ENCODE measurements at regions not wholly inside any gene's neighbourhood (a gene's known extent, or its start where the extent isn't known, plus 50 kb on each side); places are given as distances from the start of the nearest gene placed in this dataset.

DNA sequence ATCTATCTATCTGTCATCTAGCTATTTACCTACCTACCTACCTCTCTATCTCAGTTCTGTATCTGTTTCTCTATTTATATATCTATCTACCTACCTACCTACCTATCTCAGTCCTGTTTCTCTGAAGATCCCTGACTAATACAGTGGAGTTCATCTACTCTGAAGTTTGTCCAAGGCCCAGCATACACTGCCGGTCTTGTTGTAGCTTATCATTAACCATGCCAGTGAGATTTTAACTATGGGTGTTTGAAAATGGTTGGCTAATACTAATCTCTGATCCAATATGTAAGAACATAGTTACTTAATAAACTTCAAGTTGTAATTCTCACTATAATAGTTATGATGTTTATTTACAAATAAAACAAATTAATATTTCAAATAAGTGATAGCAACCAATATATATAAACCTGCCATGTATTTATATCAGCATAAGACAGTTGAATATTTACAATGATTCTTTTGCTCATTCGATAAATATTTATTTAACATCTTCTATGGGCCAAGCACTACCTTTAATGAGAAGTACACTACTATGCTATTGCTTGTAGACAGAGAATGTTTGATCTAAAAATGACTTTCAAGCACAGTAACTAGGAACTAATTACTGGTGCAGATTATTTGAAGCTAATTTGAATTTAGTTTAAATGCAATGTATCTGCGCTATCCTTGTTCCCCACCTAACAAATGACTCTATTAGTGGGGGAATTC, 242.1 kb downstream of the KLF5 start:
- TF ChIP-seq FOXP2 (optimal IDR thresholded peaks at IDR 0.05; ENCODE audit: borderline replicate concordance, extremely low read depth, extremely low read length, insufficient read depth) = no peak
- TF ChIP-seq POLR2AphosphoS5 (IDR thresholded peaks at IDR 0.05; ENCODE audit: low read depth, low read length) = no peak
- no peak for TF ChIP-seq SIN3A (IDR thresholded peaks at IDR 0.05; ENCODE audit: borderline replicate concordance, insufficient read depth, low read length)
- TF ChIP-seq TAF1 (IDR thresholded peaks at IDR 0.05; ENCODE audit: borderline replicate concordance, insufficient read depth, low read length) = no peak
- TF ChIP-seq, protein P1, sequence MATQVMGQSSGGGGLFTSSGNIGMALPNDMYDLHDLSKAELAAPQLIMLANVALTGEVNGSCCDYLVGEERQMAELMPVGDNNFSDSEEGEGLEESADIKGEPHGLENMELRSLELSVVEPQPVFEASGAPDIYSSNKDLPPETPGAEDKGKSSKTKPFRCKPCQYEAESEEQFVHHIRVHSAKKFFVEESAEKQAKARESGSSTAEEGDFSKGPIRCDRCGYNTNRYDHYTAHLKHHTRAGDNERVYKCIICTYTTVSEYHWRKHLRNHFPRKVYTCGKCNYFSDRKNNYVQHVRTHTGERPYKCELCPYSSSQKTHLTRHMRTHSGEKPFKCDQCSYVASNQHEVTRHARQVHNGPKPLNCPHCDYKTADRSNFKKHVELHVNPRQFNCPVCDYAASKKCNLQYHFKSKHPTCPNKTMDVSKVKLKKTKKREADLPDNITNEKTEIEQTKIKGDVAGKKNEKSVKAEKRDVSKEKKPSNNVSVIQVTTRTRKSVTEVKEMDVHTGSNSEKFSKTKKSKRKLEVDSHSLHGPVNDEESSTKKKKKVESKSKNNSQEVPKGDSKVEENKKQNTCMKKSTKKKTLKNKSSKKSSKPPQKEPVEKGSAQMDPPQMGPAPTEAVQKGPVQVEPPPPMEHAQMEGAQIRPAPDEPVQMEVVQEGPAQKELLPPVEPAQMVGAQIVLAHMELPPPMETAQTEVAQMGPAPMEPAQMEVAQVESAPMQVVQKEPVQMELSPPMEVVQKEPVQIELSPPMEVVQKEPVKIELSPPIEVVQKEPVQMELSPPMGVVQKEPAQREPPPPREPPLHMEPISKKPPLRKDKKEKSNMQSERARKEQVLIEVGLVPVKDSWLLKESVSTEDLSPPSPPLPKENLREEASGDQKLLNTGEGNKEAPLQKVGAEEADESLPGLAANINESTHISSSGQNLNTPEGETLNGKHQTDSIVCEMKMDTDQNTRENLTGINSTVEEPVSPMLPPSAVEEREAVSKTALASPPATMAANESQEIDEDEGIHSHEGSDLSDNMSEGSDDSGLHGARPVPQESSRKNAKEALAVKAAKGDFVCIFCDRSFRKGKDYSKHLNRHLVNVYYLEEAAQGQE (IDR thresholded peaks at IDR 0.05; ENCODE audit: insufficient read depth in 1 of 2, low read depth in 2 of 2, low read length in 2 of 2) = no peak

DNA sequence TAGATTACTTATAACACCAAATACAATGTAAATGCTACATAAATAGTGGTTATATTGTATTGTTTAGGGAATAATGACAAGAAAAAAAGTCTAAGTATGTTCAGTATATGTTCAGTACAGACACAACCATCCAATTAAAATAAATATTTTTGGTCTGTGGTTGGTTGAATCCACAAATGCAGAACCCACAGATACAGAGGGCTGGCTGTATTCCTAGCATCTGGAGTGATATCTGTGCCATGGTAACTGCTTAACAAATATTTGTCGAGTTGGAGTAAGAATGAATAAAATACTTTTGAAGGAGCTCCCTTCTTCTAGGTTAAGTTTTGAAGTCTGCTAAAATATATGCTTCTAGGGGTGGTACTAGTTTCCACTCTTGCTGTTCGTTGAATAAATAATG, 241.0 kb downstream of the KLF5 start:
- TF ChIP-seq SIN3A (IDR thresholded peaks at IDR 0.05; ENCODE audit: borderline replicate concordance, insufficient read depth, low read length) = no peak

DNA sequence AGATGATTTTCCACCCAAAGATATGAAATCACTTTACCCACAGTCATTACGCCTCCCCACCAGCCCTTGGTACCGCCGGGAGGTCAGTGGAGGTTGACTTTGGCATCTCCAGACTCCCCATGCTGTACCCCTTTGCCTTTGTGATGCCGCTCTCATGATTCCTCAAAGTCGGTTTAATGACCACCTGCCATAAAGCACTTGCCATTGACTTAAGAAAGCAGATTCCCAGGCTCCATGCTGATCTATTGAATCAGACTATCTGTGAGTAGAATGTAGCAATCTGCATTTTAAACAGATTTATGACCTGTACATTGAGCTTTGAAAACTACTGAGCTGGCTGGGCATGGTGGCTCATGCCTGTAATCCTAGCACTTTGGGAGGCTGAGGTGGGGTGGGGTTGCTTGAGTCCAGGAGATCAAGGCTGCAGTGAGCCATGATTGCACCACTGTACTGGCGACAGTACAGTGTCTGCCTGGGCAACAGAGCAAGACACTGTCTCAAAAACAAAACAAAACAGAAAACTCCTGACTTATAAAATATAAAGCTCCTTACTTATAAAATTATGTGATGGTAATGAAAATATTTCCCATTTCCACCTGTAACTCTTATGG, 235.2 kb downstream of the KLF5 start:
- TF ChIP-seq SIN3A (IDR thresholded peaks at IDR 0.05; ENCODE audit: borderline replicate concordance, insufficient read depth, low read length) (no peak), TAF1 (IDR thresholded peaks at IDR 0.05; ENCODE audit: borderline replicate concordance, insufficient read depth, low read length) (no peak), POLR2AphosphoS5 (IDR thresholded peaks at IDR 0.05; ENCODE audit: low read depth, low read length) (no peak), FOXP2 (optimal IDR thresholded peaks at IDR 0.05; ENCODE audit: borderline replicate concordance, extremely low read depth, extremely low read length, insufficient read depth) (no peak)
- TF ChIP-seq, protein P1 (IDR thresholded peaks at IDR 0.05; ENCODE audit: insufficient read depth in 1 of 2, low read depth in 2 of 2, low read length in 2 of 2) = no peak

DNA sequence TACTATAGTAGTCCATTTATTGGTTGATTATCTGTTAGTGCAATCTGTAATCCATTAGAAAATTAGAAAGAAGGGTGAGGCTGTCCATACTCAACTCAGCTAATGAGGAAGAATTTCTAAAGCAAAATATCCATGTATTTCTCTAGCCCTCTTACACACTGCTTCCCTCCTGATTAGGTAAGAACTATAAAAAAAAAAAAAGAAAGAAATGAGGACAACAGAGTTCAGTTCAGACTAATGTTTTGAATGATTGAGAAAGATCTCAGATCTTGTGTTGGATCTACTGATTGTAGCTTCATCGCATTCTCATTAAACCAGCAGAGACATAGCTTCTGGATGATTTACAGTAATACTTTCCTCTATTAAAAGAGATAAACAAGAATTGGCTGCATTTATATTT, 233.3 kb downstream of the KLF5 start:
- TF ChIP-seq, protein P1 (IDR thresholded peaks at IDR 0.05; ENCODE audit: insufficient read depth in 1 of 2, low read depth in 2 of 2, low read length in 2 of 2) = no peak
- TF ChIP-seq SIN3A (IDR thresholded peaks at IDR 0.05; ENCODE audit: borderline replicate concordance, insufficient read depth, low read length) (no peak), POLR2AphosphoS5 (IDR thresholded peaks at IDR 0.05; ENCODE audit: low read depth, low read length) (no peak), TAF1 (IDR thresholded peaks at IDR 0.05; ENCODE audit: borderline replicate concordance, insufficient read depth, low read length) (no peak), FOXP2 (optimal IDR thresholded peaks at IDR 0.05; ENCODE audit: borderline replicate concordance, extremely low read depth, extremely low read length, insufficient read depth) (no peak)

DNA sequence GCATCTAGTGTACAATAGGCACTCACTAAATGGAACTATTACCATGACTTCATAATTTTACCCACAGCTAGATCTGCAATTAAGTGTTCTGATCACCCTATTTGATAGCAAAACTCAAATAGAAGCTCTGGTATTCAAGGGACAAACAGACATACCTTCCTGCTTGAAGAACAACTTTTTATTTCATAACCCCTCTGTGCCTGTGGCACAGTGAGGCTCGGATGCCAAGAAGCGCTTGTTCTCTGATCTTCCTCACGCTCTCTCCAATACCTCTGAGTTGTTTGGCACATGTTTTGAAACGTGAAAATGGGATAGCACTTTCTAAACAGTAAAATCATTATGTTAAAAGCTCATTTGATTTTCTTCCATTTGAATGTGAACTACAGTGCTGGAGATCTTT, 232.0 kb downstream of the KLF5 start:
- TF ChIP-seq TAF1 (IDR thresholded peaks at IDR 0.05; ENCODE audit: borderline replicate concordance, insufficient read depth, low read length) (no peak), POLR2AphosphoS5 (IDR thresholded peaks at IDR 0.05; ENCODE audit: low read depth, low read length) (no peak), FOXP2 (optimal IDR thresholded peaks at IDR 0.05; ENCODE audit: borderline replicate concordance, extremely low read depth, extremely low read length, insufficient read depth) (no peak), SIN3A (IDR thresholded peaks at IDR 0.05; ENCODE audit: borderline replicate concordance, insufficient read depth, low read length) (no peak)
- TF ChIP-seq, protein P1 (IDR thresholded peaks at IDR 0.05; ENCODE audit: insufficient read depth in 1 of 2, low read depth in 2 of 2, low read length in 2 of 2) = no peak

Data from PFSK-1 (cell line).